Cardiac muscle cell (in vitro differentiated cells and primary cell): ENCODE measurements at regions not wholly inside any gene's neighbourhood (a gene's known extent, or its start where the extent isn't known, plus 50 kb on each side); places are given as distances from the start of the nearest gene placed in this dataset.

Experiments used
- DNase-seq, 2 donors: peaks; one replicate each; pipeline versions ENCODE4 v3.0.0 to v3.0.0-alpha.2; 2010 to 2017; ENCODE audit warnings: low read depth in 1 of 2, low spot score in 1 of 2
- H3K27ac ChIP-seq: fragments of 200-600 bp; sonication (generic); 2 replicates; pipeline ENCODE4 v1.5.1; 2016
- H3K27me3 ChIP-seq: fragments of 200-600 bp; sonication (generic); 2 replicates; pipeline ENCODE4 v1.6.0; 2016; ENCODE audit warnings: control low read depth
- H3K36me3 ChIP-seq: fragments of 200-600 bp; sonication (generic); 2 replicates; pipeline ENCODE4 v1.5.1; 2016; ENCODE audit warnings: control low read depth
- H3K4me1 ChIP-seq: fragments of 200-600 bp; sonication (generic); 2 replicates; pipeline ENCODE4 v1.8.1; 2017; ENCODE audit warnings: low read depth, mild to moderate bottlenecking, mixed run types
- H3K4me3 ChIP-seq: fragments of 200-600 bp; sonication (generic); 2 replicates; pipeline ENCODE4 v1.5.1; 2016; ENCODE audit warnings: mild to moderate bottlenecking
- H3K9me3 ChIP-seq: fragments of 200-600 bp; sonication (generic); 2 replicates; pipeline ENCODE4 v1.5.1; 2017; ENCODE audit warnings: low read depth, mild to moderate bottlenecking, control low read depth
- TF ChIP-seq, protein P1 (sequence below): IDR thresholded peaks from 2 replicates; pipeline ENCODE4 v1.5.1; 2012; ENCODE audit warnings: low read depth, mild to moderate bottlenecking, low read length

DNA sequence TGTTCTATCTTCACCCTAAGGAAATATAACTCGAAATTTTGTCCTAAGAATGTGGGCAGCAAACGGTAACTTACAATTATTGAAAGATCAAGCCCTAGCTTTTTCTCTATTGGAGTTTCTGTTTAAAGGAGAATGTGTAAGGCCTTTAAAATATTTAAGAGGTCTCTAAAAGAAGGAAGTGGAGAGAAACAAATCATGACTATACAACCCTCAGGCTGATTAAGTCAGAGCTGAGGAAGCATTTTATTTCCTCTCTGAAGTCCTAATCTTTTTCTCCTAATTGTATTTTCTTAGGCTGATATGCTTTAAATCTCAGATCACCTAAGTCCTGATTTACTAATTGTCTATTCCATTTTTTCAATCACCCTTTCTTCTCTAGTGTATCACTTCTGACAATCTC is 1708.8 kb upstream of the C9orf72 start:
- no peaks in the 10 kb centered on the region for H3K27me3 ChIP-seq
- H3K36me3 ChIP-seq, result no peaks in the 10 kb centered on the region
- no peak overlapping the region for H3K4me3 ChIP-seq
- H3K4me1 ChIP-seq, result no peaks in the 10 kb centered on the region
- no peaks in the 10 kb centered on the region for H3K9me3 ChIP-seq
- TF ChIP-seq, protein P1, sequence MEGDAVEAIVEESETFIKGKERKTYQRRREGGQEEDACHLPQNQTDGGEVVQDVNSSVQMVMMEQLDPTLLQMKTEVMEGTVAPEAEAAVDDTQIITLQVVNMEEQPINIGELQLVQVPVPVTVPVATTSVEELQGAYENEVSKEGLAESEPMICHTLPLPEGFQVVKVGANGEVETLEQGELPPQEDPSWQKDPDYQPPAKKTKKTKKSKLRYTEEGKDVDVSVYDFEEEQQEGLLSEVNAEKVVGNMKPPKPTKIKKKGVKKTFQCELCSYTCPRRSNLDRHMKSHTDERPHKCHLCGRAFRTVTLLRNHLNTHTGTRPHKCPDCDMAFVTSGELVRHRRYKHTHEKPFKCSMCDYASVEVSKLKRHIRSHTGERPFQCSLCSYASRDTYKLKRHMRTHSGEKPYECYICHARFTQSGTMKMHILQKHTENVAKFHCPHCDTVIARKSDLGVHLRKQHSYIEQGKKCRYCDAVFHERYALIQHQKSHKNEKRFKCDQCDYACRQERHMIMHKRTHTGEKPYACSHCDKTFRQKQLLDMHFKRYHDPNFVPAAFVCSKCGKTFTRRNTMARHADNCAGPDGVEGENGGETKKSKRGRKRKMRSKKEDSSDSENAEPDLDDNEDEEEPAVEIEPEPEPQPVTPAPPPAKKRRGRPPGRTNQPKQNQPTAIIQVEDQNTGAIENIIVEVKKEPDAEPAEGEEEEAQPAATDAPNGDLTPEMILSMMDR, result no peak
- no peak for DNase-seq
- no peak overlapping the region for H3K27ac ChIP-seq

DNA sequence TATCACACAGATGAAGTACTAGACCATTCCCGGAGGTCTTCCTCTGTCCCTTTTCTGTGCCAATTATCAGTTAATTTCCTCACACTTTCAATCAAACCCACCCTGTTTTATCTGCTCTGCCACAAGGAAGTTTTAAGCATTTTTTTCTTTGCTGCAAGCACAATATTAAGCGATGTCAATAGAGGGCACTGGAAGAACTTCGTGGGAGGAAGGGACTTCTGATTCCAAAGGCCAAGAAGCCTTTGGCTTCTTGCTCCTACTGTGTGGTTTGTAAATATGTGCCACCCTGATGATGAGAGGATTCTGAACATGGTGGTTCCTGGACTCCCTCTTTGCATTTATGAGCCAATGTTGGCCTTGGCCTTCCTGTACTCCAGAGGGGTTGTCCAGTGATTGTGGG is 1712.5 kb upstream of the C9orf72 start:
- DNase-seq, result peak in 1 of 2 donors; percentile 3
- no peaks in the 10 kb centered on the region for H3K9me3 ChIP-seq
- H3K36me3 ChIP-seq, result no peaks in the 10 kb centered on the region
- no peak overlapping the region for H3K4me3 ChIP-seq
- H3K4me1 ChIP-seq, result no peaks in the 10 kb centered on the region
- H3K27me3 ChIP-seq, result no peaks in the 10 kb centered on the region
- TF ChIP-seq, protein P1, result no peak
- H3K27ac ChIP-seq, result no peak overlapping the region

DNA sequence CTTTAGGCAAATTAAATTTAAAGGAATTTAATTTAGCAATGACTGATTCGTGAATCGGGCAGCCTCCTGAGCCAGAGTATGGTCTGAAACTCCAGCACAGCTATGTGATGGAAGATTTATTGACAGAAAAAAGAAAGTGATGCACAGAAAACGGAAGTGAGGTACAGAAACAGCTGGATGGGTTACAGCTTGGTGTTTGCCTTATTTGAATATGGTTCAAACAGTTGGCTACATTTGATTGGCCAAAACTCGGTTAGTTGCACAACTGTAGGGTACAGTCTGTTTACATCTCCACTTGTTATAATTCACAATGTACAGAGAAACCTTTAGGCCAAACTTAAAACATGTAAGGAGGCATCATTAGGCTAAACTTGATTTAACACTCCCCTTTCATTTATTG is 1716.1 kb upstream of the C9orf72 start:
- TF ChIP-seq, protein P1, result no peak
- no peaks in the 10 kb centered on the region for H3K27me3 ChIP-seq
- H3K4me3 ChIP-seq, result no peak overlapping the region

DNA sequence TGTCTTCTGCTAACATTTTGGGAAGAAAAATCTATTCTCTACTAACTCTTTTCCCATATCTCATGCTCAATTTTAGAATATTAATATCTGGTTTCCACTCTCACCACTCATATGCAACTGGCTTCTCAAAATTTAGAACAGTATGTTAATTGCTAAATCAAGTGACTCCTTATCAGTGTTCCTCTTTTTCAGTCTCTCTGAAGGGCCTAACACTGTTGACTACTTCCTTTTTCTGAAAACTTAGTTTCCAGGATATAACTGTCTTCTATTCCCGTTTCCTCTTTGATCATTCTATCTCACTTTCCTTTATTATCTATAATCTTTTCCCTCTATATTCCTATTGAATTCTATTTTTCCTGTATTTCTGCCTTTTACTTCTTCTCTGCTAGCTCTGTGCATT is 1717.2 kb upstream of the C9orf72 start:
- Histone ChIP-seq H3K27me3 (no peaks in the 10 kb centered on the region), H3K36me3 (no peaks in the 10 kb centered on the region), H3K27ac (no peak overlapping the region), H3K4me3 (no peak overlapping the region), H3K9me3 (no peaks in the 10 kb centered on the region), H3K4me1 (no peaks in the 10 kb centered on the region)
- DNase-seq, result no peak
- TF ChIP-seq, protein P1, result no peak

More for the DNA sequence above, 1716.1 kb upstream of the C9orf72 start:
- no peaks in the 10 kb centered on the region for H3K9me3 ChIP-seq
- H3K4me1 ChIP-seq, result no peaks in the 10 kb centered on the region
- DNase-seq, result no peak
- no peaks in the 10 kb centered on the region for H3K36me3 ChIP-seq
- no peak overlapping the region for H3K27ac ChIP-seq

DNA sequence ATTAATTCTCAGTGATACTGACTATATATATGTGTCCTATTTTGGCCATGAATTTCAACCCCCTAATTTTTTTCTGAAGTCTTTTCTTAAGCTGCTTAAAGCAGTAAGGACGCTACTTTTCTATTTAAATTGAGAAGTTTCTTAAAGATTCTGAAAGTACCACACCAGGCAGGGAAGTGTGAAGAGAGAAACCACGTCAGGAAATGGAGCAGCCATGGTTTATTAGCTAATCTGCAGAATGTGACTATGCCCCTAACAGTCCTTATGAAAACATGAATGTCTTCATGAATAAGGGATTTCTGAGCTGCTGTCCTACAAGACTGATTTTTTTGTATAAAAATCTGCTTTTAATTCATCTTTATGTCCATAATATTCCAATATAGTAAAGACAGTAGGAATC is 1724.3 kb upstream of the C9orf72 start:
- Histone ChIP-seq H3K4me1 (no peaks in the 10 kb centered on the region), H3K36me3 (no peaks in the 10 kb centered on the region), H3K27me3 (no peaks in the 10 kb centered on the region), H3K9me3 (no peaks in the 10 kb centered on the region), H3K4me3 (no peak overlapping the region), H3K27ac (no peak overlapping the region)
- TF ChIP-seq, protein P1, result no peak
- DNase-seq, result no peak

DNA sequence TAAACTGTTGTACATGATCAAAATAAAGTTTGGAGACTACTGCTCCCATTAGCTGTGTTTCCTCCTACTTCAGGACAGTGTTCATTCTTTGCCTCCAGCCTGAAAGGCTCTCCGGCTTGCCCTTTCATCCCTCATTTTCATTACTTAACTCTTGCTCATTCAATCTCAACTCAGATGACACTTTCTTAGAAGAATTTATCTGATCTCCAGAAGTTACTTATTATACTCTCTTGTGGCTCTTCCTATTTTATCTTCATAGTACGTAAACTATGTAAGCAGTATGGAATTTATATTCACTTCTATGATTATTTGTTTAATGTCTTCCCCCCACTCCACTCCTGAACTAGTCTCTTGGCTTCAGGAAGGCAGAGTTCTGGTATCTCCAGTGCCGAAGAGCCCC is 1737.9 kb upstream of the C9orf72 start:
- no peak overlapping the region for H3K4me3 ChIP-seq
- no peaks in the 10 kb centered on the region for H3K4me1 ChIP-seq
- no peaks in the 10 kb centered on the region for H3K36me3 ChIP-seq
- no peak for DNase-seq
- H3K27me3 ChIP-seq, result no peaks in the 10 kb centered on the region
- no peak overlapping the region for H3K27ac ChIP-seq
- H3K9me3 ChIP-seq, result no peaks in the 10 kb centered on the region
- TF ChIP-seq, protein P1, result no peak
